Breast epithelium (tissue), 4 donors: ENCODE measurements at regions not wholly inside any gene's neighbourhood (a gene's known extent, or its start where the extent isn't known, plus 50 kb on each side); places are given as distances from the start of the nearest gene placed in this dataset.

ENCODE experiments used
- DNase-seq, 2 donors: peaks; one replicate each; pipeline ENCODE4 v3.0.0-alpha.2; 2019; ENCODE audit warnings: low spot score in 2 of 2
- H3K27ac ChIP-seq, 2 donors: fragments of 200-600 bp; sonication (generic) in 1 of 2; one replicate each; pipeline ENCODE4 v1.5.1; 2016 to 2019; ENCODE audit warnings: mild to moderate bottlenecking in 1 of 2
- H3K27me3 ChIP-seq, 2 donors: fragments of 200-600 bp; sonication (generic) in 1 of 2; one replicate each; pipeline versions ENCODE4 v1.5.1 to v1.6.0; 2017 to 2019; ENCODE audit warnings: control low read depth in 1 of 2, mild to moderate bottlenecking in 1 of 2
- H3K36me3 ChIP-seq: fragments of 200-600 bp; one replicate; pipeline ENCODE4 v1.5.1; 2019
- H3K4me1 ChIP-seq, 2 donors: fragments of 200-600 bp; sonication (generic); one replicate each; pipeline ENCODE4 v1.5.1; 2016 to 2019; ENCODE audit warnings: control low read depth in 1 of 2
- H3K4me3 ChIP-seq, 3 donors: fragments of 200-600 bp; sonication (generic); 1 replicate in 2 of 3; 2 replicates in 1 of 3; pipeline ENCODE4 v1.5.1; 2016 to 2019; ENCODE audit warnings: mild to moderate bottlenecking in 3 of 3, moderate library complexity in 2 of 3
- H3K9me3 ChIP-seq, 2 donors: fragments of 200-600 bp; sonication (generic) in 1 of 2; one replicate each; pipeline ENCODE4 v1.5.1; 2016 to 2019; ENCODE audit warnings: control low read depth in 1 of 2
- CTCF ChIP-seq, 3 donors: fragments of 450-650 bp; IDR thresholded peaks; one replicate each; pipeline ENCODE4 v1.5.1; 2016 to 2017; ENCODE audit warnings: antibody characterized with exemption in 3 of 3, mild to moderate bottlenecking in 3 of 3, moderate library complexity in 3 of 3
- POLR2A ChIP-seq: fragments of 450-650 bp; IDR thresholded peaks from one replicate; pipeline ENCODE4 v1.6.1; 2016; ENCODE audit warnings: antibody characterized with exemption, mild to moderate bottlenecking, moderate library complexity
- POLR2AphosphoS5 ChIP-seq, 3 donors: sonication (generic); formaldehyde crosslinking; IDR thresholded peaks; one replicate each; pipeline ENCODE4 v1.6.1; 2017; ENCODE audit warnings: antibody characterized with exemption in 3 of 3
- intact Hi-C: fragments of 100-400 bp; cut with DNase I; formaldehyde crosslinking; loops from one replicate; pipeline ENCODE4 v1.15.1; 2023; ENCODE audit warnings: low total_unique reads

GRCh38 chr5:107274571-107274970 lies 396.2 kb downstream of the EFNA5 start:
- TF ChIP-seq POLR2AphosphoS5 (IDR thresholded peaks at IDR 0.05): no peak
- no peak for TF ChIP-seq POLR2A
- no peak for TF ChIP-seq CTCF (IDR thresholded peaks at IDR 0.05)
- no peaks in the 10 kb centered on the region for H3K4me1 ChIP-seq
- intact Hi-C loops: no loop called here
- H3K4me3 ChIP-seq: no peak overlapping the region
- H3K27ac ChIP-seq: no peak overlapping the region
- H3K27me3 ChIP-seq: no peaks in the 10 kb centered on the region
- H3K9me3 ChIP-seq: no peaks in the 10 kb centered on the region
- H3K36me3 ChIP-seq: no peaks in the 10 kb centered on the region
- no peak for DNase-seq

GRCh38 chr5:107272954-107273353 lies 397.8 kb downstream of the EFNA5 start:
- TF ChIP-seq POLR2A (no peak), CTCF (IDR thresholded peaks at IDR 0.05) (no peak), POLR2AphosphoS5 (IDR thresholded peaks at IDR 0.05) (no peak)
- Histone ChIP-seq H3K36me3 (no peaks in the 10 kb centered on the region), H3K27ac (no peak overlapping the region), H3K4me3 (no peak overlapping the region), H3K9me3 (no peaks in the 10 kb centered on the region), H3K27me3 (no peaks in the 10 kb centered on the region), H3K4me1 (no peaks in the 10 kb centered on the region)
- no peak for DNase-seq
- intact Hi-C loops: no loop called here

- DNase-seq: no peak
- no peaks in the 10 kb centered on the region for H3K36me3 ChIP-seq
- no peak overlapping the region for H3K27ac ChIP-seq
- intact Hi-C loops: no loop called here
- H3K27me3 ChIP-seq: no peaks in the 10 kb centered on the region
- no peaks in the 10 kb centered on the region for H3K9me3 ChIP-seq
- no peak for TF ChIP-seq CTCF (IDR thresholded peaks at IDR 0.05)
- H3K4me3 ChIP-seq: no peak overlapping the region
- no peaks in the 10 kb centered on the region for H3K4me1 ChIP-seq
Observed at GRCh38 chr5:107272509-107272908, 398.2 kb downstream of the EFNA5 start.

GRCh38 chr5:107271682-107272350 lies 398.9 kb downstream of the EFNA5 start:
- no peaks in the 10 kb centered on the region for H3K27me3 ChIP-seq
- no peaks in the 10 kb centered on the region for H3K9me3 ChIP-seq
- no peaks in the 10 kb centered on the region for H3K36me3 ChIP-seq
- H3K4me1 ChIP-seq: no peaks in the 10 kb centered on the region
- TF ChIP-seq POLR2A (no peak), CTCF (IDR thresholded peaks at IDR 0.05) (no peak), POLR2AphosphoS5 (IDR thresholded peaks at IDR 0.05) (no peak)
- H3K4me3 ChIP-seq: no peak overlapping the region
- H3K27ac ChIP-seq: no peak overlapping the region
- intact Hi-C loops: no loop called here
- no peak for DNase-seq

- DNase-seq: no peak
- Histone ChIP-seq H3K27ac (no peak overlapping the region), H3K27me3 (no peaks in the 10 kb centered on the region), H3K4me3 (no peak overlapping the region), H3K9me3 (no peaks in the 10 kb centered on the region), H3K36me3 (no peaks in the 10 kb centered on the region), H3K4me1 (no peaks in the 10 kb centered on the region)
- TF ChIP-seq CTCF (IDR thresholded peaks at IDR 0.05) (no peak), POLR2AphosphoS5 (IDR thresholded peaks at IDR 0.05) (no peak), POLR2A (no peak)
- intact Hi-C loops: no loop called here
Observed at GRCh38 chr5:107270561-107270960, 400.2 kb downstream of the EFNA5 start.
